GM19324 (cell line): ENCODE measurements at regions not wholly inside any gene's neighbourhood (a gene's known extent, or its start where the extent isn't known, plus 50 kb on each side); places are given as distances from the start of the nearest gene placed in this dataset.

Source experiments
- ATAC-seq: cut with Tn5 transposase; IDR thresholded peaks from one replicate; pipeline ENCODE4 v1.9.1; 2021; ENCODE audit warnings: mild to moderate bottlenecking, moderate library complexity; ENCODE audit not compliant: unreplicated experiment, low FRiP score

DNA sequence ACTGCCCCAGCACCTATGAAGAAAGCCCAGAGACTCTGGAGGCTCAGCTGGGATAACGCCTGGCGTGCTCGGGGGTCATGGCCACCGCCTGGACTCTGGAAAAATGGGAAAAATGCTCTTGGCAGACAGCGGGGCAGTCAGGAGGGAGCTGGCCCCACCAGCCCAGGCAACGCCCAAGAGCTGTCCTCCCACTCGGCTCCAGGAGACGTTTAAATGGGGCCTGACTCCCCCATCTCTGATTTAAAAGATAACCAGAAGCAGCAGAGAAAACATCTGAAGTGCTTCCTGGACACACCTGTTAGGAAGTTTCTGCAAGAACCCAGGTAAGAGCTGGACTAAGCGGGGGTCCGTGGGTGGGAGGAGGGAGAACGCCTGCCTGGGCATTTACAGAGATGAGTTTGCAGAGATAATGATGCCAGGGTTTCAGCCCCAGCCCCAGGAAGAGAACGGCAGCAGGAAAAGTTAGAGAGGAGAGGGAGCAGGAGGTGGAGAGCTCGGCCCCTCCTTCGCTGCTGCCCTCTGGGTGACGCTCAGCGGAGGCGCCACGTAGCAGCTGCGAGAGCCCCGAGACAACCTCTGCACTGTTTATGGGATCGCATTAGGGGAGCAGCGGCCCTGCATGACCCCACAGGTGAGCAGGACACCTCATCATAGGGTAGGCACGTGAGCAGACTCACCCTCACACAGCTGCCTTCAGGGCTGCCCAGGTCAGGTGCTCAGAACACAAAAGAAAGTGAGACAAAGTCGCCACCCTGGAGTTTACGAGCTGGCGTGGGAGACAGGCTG is 83.5 kb upstream of the INSIG1 start:
- no peak for ATAC-seq

DNA sequence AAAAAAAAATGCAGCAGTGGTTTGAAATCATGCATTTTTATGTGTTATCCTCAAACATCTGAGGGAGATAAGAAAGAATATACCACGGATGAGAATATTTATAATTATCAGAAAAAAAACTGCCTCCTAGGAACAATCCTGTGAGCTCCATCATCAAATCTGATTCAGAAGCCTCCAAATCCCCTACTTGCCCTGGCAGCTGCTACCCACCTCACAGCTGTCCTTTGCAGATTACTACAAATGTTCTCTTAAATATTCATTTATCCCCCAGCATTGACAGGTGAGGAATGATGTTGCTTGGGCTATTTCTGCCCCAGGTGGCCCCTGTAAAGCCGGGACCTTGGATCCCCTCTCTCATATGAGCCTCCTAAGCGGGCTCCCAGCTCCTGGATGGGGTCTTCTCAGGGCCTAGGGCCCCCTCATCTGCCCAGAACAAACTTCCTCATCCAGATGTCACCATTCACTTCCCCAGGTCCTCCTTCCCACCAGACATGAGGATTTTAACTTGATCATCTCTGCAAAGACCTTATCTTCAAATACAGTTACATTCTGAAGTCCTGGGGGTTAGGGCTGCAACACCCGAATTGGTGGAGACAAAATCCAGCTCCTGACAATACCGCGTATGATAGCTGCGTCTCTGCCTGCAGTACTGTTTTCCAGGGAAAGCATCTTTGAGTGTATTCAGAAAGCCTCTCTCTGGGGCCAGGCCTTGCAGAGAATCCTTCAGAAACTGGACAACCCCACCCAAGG is 81.9 kb upstream of the INSIG1 start:
- no peak for ATAC-seq

DNA sequence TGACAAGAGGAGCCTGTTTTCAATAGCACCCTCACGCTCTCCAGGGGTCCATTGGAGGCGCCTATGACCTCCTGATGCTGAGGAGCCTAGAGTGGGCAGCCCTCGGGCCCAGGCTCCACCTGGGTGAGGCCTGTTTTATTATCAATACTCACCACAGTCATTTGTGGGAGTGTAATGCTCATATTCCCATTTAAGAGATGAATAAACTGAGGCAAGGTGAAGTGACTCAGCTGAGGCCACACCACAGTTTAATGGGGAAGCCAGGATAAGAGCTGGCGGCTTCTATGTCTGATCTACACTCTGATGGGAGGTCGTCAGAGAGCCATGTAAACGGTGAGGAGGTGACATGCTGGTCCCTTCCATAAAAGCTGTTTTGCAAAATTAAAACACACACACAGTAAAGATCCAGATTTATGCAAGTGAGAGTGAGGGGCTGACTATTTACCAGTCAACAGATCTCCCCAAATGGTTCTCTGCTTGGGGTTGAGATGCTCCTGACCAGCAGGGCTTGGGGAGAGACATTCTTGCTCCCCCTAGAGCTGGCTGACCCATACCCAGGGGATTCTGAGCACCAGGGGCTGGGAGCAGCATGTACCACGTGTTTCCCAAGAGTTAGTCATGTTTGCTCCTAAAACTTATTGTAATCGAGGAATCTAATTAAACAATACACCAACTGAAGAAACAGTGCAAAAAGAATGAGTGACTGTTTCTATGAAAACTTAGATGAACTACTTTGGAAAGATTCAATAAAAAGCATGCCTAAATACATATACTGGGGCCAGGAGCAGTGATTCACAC is 81.0 kb upstream of the INSIG1 start:
- ATAC-seq: no peak

DNA sequence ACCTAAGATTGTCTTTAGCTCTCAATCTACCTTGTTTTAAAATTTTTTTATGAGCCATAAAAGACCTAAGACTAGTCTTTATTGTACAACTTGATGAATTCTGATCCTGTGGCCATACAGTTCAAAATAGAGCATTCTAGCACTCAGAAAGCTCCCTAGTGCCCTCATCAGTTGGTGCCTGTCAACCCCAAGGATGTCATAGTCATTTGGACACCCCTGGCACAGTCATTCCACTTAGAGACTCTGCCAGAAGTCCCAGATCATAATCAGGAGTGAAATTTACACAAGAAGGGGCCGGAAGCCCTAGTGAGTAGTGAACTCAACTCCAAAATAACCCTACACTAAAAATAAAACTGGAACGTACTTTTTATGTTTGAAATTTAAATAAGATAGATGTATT is 80.0 kb upstream of the INSIG1 start:
- no peak for ATAC-seq

DNA sequence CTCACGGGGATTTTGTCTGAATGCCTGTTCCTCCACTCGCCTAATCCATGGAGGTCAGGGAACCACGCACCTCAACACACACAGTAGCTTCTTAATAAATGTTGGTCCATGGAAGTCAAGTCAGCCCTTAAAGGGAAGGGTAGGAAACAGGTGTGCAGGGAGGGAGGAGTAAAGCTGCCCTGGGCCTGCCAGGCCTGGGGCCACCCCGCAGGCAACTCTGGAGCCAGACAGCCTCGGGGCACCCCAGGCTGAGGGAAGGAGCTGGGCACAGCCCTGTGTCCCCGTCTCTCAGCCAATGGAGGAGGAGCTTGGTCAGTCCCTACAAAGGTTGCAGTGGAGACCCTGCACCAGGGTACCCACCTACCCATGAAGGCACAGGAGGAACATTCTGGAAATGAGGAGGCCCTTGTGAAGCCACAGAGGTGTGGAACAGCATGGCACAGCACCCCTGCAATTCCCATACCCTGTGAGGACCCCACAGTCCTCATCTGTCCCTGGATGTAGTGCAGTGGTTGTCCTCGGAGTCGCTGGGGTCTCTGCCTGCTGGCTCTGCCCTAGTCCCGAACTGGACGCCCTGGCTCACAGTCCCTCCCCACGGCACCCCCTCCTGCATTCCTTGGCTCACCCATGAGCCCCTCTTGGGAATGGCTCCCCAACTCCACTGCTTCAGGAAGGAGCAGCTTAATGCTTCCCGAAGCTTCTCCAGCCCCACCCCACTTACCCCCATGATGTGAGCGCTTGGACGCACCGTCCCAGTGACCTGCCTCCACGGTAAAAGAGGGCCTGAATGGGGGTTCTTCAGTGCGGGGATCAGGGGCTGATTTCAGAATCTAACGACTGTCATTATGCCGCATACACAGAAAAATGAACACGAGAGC is 79.2 kb upstream of the INSIG1 start:
- no peak for ATAC-seq

DNA sequence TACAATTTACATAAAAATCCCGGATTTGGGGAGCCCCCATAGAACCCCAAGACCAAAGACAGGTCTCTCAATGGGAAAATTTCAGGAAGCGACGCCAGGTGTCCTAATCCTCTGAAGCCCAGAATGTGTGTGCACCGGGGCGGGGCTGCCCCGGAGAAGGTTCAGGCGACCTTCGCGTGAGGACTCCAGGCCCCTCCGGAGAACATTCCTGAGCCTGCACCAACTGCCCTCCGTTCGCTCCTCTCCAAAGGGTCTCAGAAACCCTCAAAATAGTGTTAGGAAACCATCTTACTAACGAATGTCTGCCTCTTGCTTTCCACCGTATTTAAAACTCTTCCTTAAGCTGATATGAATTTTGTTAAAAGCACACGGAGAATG is 78.5 kb upstream of the INSIG1 start:
- no peak for ATAC-seq

DNA sequence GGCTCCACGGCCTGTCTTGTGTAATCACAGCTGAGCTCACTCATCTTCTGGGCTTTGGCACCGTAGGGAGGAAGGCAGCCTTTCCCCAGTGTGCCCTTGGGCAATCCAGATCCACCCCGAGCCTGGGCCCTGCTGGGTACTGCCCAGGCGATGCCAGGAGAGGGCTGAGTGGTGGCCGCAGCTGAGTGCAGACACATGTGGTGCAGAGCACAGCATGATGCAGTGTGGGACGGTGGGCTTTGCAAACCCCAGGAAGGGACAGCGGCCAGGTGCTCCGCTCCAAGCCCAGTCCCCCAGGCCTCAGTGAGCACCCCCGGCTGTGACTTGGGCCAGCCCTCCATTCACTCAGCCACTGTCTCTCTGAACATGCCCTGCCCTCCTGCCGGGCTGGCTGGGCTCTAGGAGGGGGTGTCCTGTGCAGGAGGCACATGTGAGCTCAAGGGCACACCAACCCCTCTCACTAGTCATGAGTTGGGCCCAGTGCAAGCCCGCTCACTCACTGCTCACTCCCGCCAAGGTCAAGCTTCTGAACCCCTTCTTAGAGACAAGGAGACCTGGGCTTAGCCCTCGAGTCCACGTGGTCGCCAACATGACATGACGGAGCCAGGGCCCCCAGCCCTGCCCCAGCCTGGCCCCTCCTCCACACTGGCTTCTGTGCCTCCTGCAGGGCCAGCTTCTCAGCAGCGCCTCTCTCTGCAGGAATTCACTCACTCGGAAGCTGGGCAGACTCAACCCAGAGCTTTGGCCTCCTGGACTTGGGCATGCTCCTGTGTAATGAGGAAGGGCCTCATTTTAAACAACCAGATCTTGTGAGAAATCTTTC is 77.5 kb upstream of the INSIG1 start:
- ATAC-seq: no peak

DNA sequence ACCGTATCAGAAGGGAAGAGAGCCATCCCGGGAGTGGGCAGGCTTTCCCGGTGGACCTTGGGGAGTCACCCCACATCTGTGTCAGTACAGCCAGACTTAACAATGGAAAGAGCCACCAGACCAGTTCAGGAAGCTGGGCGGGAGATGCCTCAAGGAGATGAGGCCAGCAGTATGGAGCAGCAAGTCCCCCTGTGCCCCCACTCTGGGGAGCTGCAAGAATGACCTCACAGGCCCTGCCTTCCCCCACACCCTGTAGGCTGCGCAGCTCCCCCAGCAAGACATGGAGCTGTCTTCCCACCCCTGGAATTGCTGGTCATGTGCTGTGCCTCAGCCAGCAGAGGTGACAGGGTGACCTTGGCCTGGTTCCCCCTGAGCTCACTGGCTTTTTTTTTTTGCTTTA is 76.8 kb upstream of the INSIG1 start:
- ATAC-seq: no peak

DNA sequence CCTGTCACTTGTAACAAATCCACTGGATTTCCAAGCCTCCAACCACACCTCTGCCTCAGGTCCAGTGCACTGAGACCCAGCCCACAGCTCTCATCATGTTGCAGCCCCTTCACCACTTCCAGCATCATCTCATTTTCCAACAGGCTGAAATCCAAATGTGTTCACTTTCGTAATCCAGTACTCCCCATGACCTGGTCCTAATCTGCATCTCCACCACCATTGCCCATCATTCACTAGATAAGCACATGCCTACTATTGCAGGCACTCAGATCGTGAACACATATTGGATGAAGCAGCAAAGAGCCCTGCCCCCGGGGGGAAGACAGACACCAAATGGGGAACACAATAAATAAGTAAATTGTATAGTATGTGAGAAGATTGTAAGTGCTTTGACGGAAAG is 76.1 kb upstream of the INSIG1 start:
- ATAC-seq: no peak

DNA sequence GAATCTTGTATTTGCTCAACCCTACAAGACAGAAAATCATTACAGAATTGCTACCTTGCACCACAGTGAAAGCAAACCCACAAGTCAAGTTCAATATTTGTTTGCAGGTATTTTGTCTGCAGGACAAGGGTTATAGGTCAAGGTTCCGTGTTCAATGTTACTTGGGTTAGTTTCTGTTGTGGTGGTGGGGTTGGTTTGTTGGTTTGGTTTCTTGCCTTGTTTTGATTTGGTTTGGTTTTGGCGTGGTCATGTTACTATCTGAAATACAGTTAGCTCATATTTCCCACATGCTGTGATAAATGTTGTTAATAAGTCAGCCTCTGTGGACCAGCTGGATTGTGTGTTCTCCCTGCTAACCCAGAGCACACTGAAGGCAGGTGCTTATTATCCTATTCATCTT is 75.6 kb upstream of the INSIG1 start:
- no peak for ATAC-seq

DNA sequence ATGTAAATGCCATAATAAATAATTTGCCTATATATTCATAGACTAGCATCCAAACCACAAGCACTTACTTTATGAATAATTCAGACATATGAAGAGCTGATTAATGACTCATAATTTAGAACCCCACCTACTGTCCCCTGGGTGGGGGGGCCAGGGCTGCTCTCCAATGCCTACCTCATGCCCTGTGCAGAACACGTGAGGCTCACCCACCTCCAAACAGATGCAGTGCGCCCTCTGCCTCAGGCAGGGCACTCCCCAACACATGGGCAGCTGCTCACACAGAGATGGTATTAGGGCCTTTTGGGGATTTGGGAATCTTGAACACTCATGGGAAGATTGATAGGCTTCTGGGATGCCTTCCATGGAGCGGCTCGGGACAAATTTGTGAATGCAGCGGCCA is 75.1 kb upstream of the INSIG1 start:
- ATAC-seq: no peak

DNA sequence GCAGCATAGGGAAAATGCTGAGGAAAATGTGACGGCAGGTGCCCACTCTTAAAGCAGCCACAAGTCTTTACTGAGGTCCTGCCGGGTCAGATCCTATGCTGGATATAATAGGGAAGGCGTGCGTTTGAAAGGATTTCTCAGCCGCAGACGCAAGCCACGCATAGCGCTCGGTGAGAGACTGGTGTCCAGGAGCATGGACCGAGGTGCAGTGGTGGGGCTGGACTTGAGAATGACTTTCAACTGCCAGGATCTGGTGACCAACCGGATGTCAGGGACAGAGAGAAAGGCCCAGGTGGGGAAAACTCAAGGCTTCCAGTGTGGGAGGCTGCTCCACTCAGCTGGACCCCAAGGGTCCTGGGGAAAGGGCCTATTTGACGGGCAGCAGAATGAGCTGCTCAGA is 74.7 kb upstream of the INSIG1 start:
- ATAC-seq: no peak

DNA sequence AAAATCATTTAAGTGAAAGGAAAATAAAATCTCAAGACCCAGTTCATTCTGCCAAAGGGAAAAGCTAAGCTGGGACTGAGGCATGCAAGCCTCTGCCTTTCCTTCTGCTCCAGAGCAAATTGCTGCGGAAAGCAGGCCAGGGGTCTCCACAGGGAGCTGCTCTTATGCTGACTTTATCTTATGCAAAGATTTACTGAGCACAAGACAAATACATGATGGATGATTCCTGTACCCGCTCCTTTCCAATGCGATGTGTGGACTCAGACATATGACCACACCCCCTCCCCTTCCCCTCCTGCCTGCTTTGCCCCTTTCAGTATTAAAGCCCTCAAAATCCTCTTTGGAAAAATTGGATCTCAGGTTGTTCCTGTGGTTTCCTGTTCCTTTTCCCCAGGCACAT is 74.2 kb upstream of the INSIG1 start:
- ATAC-seq: no peak

DNA sequence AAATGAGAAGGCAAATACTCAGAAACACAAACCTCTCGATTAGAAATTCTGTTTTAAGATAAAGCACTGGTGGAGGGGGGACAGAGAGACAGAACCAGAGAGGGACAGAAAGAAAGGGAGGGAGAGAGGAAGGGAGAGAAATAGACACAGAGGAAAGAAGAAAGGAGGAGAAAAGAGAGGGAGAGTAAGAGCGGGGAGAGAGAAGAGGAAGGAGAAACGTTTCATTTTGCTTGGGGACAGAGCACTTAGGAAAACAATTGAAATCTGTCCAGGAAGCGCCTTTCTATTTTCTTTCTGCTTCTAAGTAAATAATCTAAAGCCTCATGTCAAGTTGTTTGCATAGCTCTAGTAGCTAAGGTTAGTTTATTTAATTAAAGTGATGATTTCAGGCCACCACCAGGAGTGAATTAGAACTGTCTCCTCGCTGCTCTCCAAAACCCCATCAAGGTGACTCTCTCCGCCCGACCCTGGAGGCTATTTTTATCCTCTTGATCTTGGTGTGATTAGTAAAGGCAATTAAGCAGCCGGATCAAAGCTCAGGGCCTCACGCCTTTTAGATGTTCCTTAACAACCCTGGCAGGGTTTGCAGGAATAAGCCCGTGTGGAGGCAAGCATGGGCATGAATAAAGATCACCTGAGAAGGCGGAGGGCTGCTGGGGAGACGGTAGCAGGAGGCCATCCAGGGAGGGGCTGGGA is 73.4 kb upstream of the INSIG1 start:
- ATAC-seq: no peak

DNA sequence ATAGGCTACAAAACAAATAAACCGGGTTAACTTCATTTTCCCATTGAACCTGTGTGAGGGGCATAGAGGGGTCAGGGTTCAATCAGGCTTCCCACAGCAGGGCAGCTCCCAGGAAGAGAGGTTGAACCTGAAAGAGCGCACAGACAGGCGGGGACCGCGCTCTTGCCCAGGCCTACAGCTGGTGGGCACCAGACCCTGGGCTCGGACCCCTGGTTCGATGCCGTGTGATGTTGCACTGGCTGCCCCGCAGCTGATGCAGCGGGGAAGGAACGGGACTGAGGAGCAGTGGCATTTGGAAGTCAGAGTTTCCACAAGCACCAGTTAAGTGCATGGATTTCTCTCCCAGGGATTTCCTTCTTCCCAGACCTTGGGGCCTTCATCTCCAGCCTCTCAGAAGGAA is 72.6 kb upstream of the INSIG1 start:
- ATAC-seq: no peak

DNA sequence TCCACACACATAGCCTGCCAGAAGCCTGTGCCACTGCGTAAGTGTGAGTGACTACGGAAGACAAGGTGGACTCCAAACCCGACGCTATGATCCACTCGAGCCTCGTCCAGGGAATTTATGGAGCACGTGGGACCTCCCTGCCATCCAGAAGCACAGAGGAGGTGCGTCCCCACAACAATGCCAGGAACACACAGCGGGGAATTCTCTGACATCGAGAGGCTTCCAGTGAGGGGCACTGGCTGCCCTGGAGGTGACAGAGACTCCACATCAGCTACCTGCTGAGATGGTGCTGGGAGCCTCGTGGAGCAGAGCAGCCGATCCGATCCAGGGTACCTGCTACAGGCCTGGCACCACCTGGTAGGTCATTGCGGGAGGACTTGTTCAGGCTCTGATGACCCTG is 72.2 kb upstream of the INSIG1 start:
- no peak for ATAC-seq

DNA sequence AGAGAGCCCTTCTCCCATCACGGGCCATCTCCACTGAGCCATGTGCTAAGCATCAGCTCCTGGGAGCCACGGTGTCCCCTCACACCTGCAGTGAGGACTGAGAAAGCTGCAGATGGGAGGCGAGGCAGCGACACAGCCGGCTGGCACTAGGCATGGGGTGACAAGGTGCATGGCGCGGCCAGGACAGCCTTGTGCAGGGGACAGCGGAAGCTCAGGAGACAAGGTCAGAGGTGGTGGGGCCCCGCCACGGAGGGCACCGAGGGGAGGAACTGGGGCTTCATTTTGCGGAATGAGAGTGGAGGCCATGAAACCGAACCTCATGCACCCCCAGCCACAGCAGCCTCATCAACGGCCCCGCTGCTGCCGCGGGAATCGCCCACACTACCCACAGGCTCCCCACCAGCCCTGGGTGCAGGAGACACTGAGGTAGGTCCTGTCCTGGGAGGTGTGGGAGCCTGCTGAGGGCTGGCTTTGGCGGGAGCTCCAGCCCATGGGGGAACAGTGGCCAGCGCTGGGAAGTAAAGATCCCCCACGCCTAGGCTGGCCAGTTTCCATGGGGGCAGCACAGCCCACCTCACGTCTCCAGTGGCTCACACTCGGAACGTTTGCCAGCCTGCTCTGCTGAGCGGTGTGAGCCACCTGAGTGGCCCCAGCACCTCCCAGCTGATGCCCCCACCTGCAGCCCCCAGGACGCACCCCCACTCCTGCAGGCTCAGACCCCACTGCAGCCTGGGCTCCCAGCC is 71.2 kb upstream of the INSIG1 start:
- no peak for ATAC-seq

DNA sequence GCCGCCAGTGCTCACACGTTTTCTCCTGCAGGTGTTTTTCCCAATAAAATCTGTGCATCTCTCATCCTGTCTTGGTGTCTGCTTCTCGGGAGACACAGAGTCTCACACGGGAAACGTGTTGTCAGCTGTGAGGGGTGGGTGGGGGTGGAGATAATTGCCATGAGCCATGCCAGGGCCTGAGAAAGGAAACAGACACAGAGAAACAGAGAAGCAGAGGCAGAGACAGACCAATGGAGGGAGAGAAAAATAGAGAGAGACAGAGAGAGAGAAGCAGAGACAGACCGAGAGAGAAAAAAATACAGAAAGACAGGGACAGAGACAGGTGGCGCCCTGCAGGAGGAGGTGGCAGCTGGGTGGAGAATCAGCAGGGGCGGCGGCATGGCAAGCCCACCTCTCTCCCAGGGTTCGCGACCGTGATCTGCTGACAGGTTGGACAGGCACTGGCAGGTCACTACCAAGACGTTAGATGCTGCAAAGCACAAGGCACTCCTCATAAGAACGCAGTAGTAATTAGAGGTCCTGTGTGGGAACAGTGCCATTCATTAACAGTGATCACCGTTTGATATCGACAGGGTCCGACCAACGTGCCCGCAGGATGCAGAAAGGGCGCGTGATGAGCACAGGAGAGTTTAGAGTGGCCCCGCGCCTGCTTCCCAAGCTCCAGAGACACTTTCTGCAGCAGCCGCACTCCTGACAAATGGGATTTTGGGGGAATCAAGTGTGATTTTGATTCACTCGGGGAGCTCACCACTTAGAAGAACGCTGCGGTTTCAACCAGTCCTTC is 70.5 kb upstream of the INSIG1 start:
- ATAC-seq: no peak
